ENCODE measurements at regions not wholly inside any gene's neighbourhood (a gene's known extent, or its start where the extent isn't known, plus 50 kb on each side); places are given as distances from the start of the nearest gene placed in this dataset.

GRCh38 chr2:145076085-145076484 lies 556.2 kb upstream of the ZEB2 start:
- DNase-seq (ENCODE audit: low read depth, low spot score) = no peak

GRCh38 chr2:145075454-145076062 lies 555.6 kb upstream of the ZEB2 start:
- no peak for DNase-seq (ENCODE audit: low read depth, low spot score)

- DNase-seq (ENCODE audit: low read depth, low spot score) = no peak
These were observed 550.8 kb upstream of the ZEB2 start for GRCh38 chr2:145070703-145071102.

- no peak for DNase-seq (ENCODE audit: low read depth, low spot score)
These were observed 548.6 kb upstream of the ZEB2 start for GRCh38 chr2:145068509-145068908.

GRCh38 chr2:145067549-145068030 lies 547.7 kb upstream of the ZEB2 start:
- no peak for DNase-seq (ENCODE audit: low read depth, low spot score)

- no peak for DNase-seq (ENCODE audit: low read depth, low spot score)
These were observed 547.1 kb upstream of the ZEB2 start for GRCh38 chr2:145066856-145067548.

- DNase-seq (ENCODE audit: low read depth, low spot score) = peak; percentile 12
These were observed 546.3 kb upstream of the ZEB2 start for GRCh38 chr2:145066151-145066661.

GRCh38 chr2:145065342-145065741 lies 545.4 kb upstream of the ZEB2 start:
- no peak for DNase-seq (ENCODE audit: low read depth, low spot score)

- DNase-seq (ENCODE audit: low read depth, low spot score) = no peak
These were observed 544.6 kb upstream of the ZEB2 start for GRCh38 chr2:145064511-145064910.

- DNase-seq (ENCODE audit: low read depth, low spot score) = no peak
These were observed 541.0 kb upstream of the ZEB2 start for GRCh38 chr2:145060876-145061275.

GRCh38 chr2:145059914-145060313 lies 540.0 kb upstream of the ZEB2 start:
- no peak for DNase-seq (ENCODE audit: low read depth, low spot score)

GRCh38 chr2:145059343-145059742 lies 539.4 kb upstream of the ZEB2 start:
- DNase-seq (ENCODE audit: low read depth, low spot score) = no peak

GRCh38 chr2:145058457-145058856 lies 538.5 kb upstream of the ZEB2 start:
- no peak for DNase-seq (ENCODE audit: low read depth, low spot score)

- no peak for DNase-seq (ENCODE audit: low read depth, low spot score)
These were observed 535.7 kb upstream of the ZEB2 start for GRCh38 chr2:145055651-145056050.

GRCh38 chr2:145050134-145050533 lies 530.2 kb upstream of the ZEB2 start:
- DNase-seq (ENCODE audit: low read depth, low spot score) = no peak

GRCh38 chr2:145049475-145049874 lies 529.6 kb upstream of the ZEB2 start:
- DNase-seq (ENCODE audit: low read depth, low spot score) = no peak

- DNase-seq (ENCODE audit: low read depth, low spot score) = no peak
These were observed 527.6 kb upstream of the ZEB2 start for GRCh38 chr2:145047554-145047953.

- DNase-seq (ENCODE audit: low read depth, low spot score) = no peak
These were observed 524.6 kb upstream of the ZEB2 start for GRCh38 chr2:145044491-145044890.

- no peak for DNase-seq (ENCODE audit: low read depth, low spot score)
These were observed 523.5 kb upstream of the ZEB2 start for GRCh38 chr2:145043399-145043834.

GRCh38 chr2:145041706-145042105 lies 521.8 kb upstream of the ZEB2 start:
- DNase-seq (ENCODE audit: low read depth, low spot score) = no peak

- DNase-seq (ENCODE audit: low read depth, low spot score) = no peak
These were observed 520.5 kb upstream of the ZEB2 start for GRCh38 chr2:145040433-145040832.

- no peak for DNase-seq (ENCODE audit: low read depth, low spot score)
These were observed 518.2 kb upstream of the ZEB2 start for GRCh38 chr2:145038041-145038525.

- DNase-seq (ENCODE audit: low read depth, low spot score) = no peak
These were observed 516.6 kb upstream of the ZEB2 start for GRCh38 chr2:145036421-145037011.

All from smooth muscle cell of the brain vasculature (primary cell).